GM21381 (cell line): ENCODE measurements at regions not wholly inside any gene's neighbourhood (a gene's known extent, or its start where the extent isn't known, plus 50 kb on each side); places are given as distances from the start of the nearest gene placed in this dataset.
A peak's percentile ranks its signal among the peaks of the same experiment; 100 is the strongest.

Experiments used
- ATAC-seq: cut with Tn5 transposase; IDR thresholded peaks from one replicate; pipeline ENCODE4 v1.9.1; 2021; ENCODE audit warnings: mild to moderate bottlenecking, moderate library complexity; ENCODE audit not compliant: unreplicated experiment

GRCh38 chr14:49994951-49995561, 102.2 kb downstream of the ARF6 start:
- no peak for ATAC-seq

GRCh38 chr14:49997991-49998390, 105.1 kb downstream of the ARF6 start:
- ATAC-seq, result no peak

- peak; percentile 43 for ATAC-seq
Measured at GRCh38 chr14:49999146-49999761, 106.4 kb downstream of the ARF6 start.

- no peak for ATAC-seq
Measured at GRCh38 chr14:49999826-50000379, 107.0 kb downstream of the ARF6 start.

- no peak for ATAC-seq
Measured at GRCh38 chr14:50000380-50001150, 107.7 kb downstream of the ARF6 start.

GRCh38 chr14:50001151-50001998, 108.5 kb downstream of the ARF6 start:
- ATAC-seq, result peak; percentile 20

GRCh38 chr14:50001999-50002925, 109.4 kb downstream of the ARF6 start:
- peak; percentile 34 for ATAC-seq

- no peak for ATAC-seq
Measured at GRCh38 chr14:50002926-50003212, 110.0 kb downstream of the ARF6 start.

- ATAC-seq, result peak; percentile 46
Measured at GRCh38 chr14:50003213-50004021, 110.5 kb downstream of the ARF6 start.

- ATAC-seq, result no peak
Measured at GRCh38 chr14:50006141-50006540, 110.2 kb downstream of the VCPKMT start.

GRCh38 chr14:50007123-50007903, 109.1 kb downstream of the VCPKMT start:
- ATAC-seq, result no peak

- ATAC-seq, result no peak
Measured at GRCh38 chr14:50008562-50008961, 107.8 kb downstream of the VCPKMT start.

- no peak for ATAC-seq
Measured at GRCh38 chr14:50008974-50009373, 107.4 kb downstream of the VCPKMT start.

GRCh38 chr14:50010752-50011151, 105.6 kb downstream of the VCPKMT start:
- no peak for ATAC-seq

GRCh38 chr14:50011242-50011641, 105.1 kb downstream of the VCPKMT start:
- no peak for ATAC-seq

- no peak for ATAC-seq
Measured at GRCh38 chr14:50012644-50013043, 103.7 kb downstream of the VCPKMT start.

GRCh38 chr14:50013198-50013918, 103.0 kb downstream of the VCPKMT start:
- ATAC-seq, result no peak

- no peak for ATAC-seq
Measured at GRCh38 chr14:50013934-50014333, 102.4 kb downstream of the VCPKMT start.
